22Rv1 (cell line): ENCODE measurements at regions not wholly inside any gene's neighbourhood (a gene's known extent, or its start where the extent isn't known, plus 50 kb on each side); places are given as distances from the start of the nearest gene placed in this dataset.

Experiments
- CTCF ChIP-seq: fragments of 450-650 bp; IDR thresholded peaks from 2 replicates; pipeline ENCODE4 v1.5.1; 2017; ENCODE audit warnings: mild to moderate bottlenecking
- ZFX ChIP-seq: fragments of 450-650 bp; IDR thresholded peaks from 2 replicates; pipeline ENCODE4 v1.6.1; 2017; ENCODE audit warnings: antibody characterized with exemption, borderline replicate concordance

GRCh38 chr12:97246368-97246767, 216.2 kb upstream of the RMST start:
- no peak for TF ChIP-seq CTCF
- no peak for TF ChIP-seq ZFX
